DMS79 (cell line): ENCODE measurements at regions not wholly inside any gene's neighbourhood (a gene's known extent, or its start where the extent isn't known, plus 50 kb on each side); places are given as distances from the start of the nearest gene placed in this dataset.
"Not testable (repeated sequence)": the region's sequence is repeated elsewhere in the genome, so short reads cannot be mapped to it uniquely, and the experiment has no call there.

Experiments
- DNase-seq: peaks from one replicate; lab custom pipeline; 2025; lab: John Stamatoyannopoulos, UW

- DNase-seq = no peak
These were observed 107.1 kb upstream of the TSC22D2 start for GRCh38 chr3:150300852-150301517.

GRCh38 chr3:150300388-150300787, 107.7 kb upstream of the TSC22D2 start:
- DNase-seq = no peak

GRCh38 chr3:150299201-150299600, 108.9 kb upstream of the TSC22D2 start:
- DNase-seq = no peak

GRCh38 chr3:150296966-150297365, 111.1 kb upstream of the TSC22D2 start:
- no peak for DNase-seq

- DNase-seq = no peak
These were observed 111.9 kb upstream of the TSC22D2 start for GRCh38 chr3:150296123-150296735.

GRCh38 chr3:150293401-150294001, 114.6 kb upstream of the TSC22D2 start:
- DNase-seq = no peak

- no peak for DNase-seq
These were observed 115.2 kb upstream of the TSC22D2 start for GRCh38 chr3:150292891-150293290.

GRCh38 chr3:150291515-150291914, 116.6 kb upstream of the TSC22D2 start:
- no peak for DNase-seq

GRCh38 chr3:150286390-150287147, 121.5 kb upstream of the TSC22D2 start:
- no peak for DNase-seq

- DNase-seq = no peak
These were observed 122.5 kb upstream of the TSC22D2 start for GRCh38 chr3:150285601-150286000.

GRCh38 chr3:150278843-150279381, 129.2 kb upstream of the TSC22D2 start:
- DNase-seq = peak; percentile 87

- no peak for DNase-seq
These were observed 129.9 kb upstream of the TSC22D2 start for GRCh38 chr3:150278195-150278594.

GRCh38 chr3:150277444-150277843, 130.7 kb upstream of the TSC22D2 start:
- DNase-seq = no peak

GRCh38 chr3:150275941-150276340, 132.2 kb upstream of the TSC22D2 start:
- DNase-seq = no peak

GRCh38 chr3:150274372-150274771, 133.7 kb upstream of the TSC22D2 start:
- DNase-seq = no peak

GRCh38 chr3:150273396-150273795, 134.7 kb upstream of the TSC22D2 start:
- no peak for DNase-seq

GRCh38 chr3:150271591-150271960, 136.5 kb upstream of the TSC22D2 start:
- DNase-seq = no peak

GRCh38 chr3:150270883-150271590, 137.1 kb upstream of the TSC22D2 start:
- no peak for DNase-seq

GRCh38 chr3:150270444-150270843, 137.7 kb upstream of the TSC22D2 start:
- DNase-seq = not testable (repeated sequence)

- DNase-seq = no peak
These were observed 138.6 kb upstream of the TSC22D2 start for GRCh38 chr3:150269526-150269925.

- DNase-seq = no peak
These were observed 139.4 kb upstream of the TSC22D2 start for GRCh38 chr3:150268426-150269391.
